ENCODE measurements at regions not wholly inside any gene's neighbourhood (a gene's known extent, or its start where the extent isn't known, plus 50 kb on each side); places are given as distances from the start of the nearest gene placed in this dataset.

DNA sequence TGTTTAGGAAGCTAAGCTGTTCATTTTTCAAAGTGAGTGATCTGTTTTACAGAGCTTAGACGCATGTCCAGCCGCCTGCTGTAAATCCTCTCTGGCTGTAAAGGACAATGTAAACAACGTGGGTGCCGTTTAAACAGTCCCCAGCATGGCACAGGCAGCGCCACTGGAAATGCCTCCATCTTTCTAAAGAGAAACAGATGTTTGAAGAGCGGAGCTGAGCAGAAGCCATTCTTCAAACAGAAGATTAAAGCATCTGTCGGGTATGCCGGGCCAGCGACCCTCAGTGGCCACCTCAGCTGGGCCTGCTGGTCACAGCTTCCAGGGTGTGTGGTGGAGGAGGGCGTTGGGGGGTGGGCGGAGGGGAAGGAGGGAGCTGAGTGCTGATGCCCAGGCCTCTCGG lies 138.6 kb downstream of the ERMARD start:
- no peak for DNase-seq (ENCODE audit: insufficient read length, low spot score)
- TF ChIP-seq POLR2AphosphoS5 (IDR thresholded peaks at IDR 0.05; ENCODE audit: low read depth, low read length) (no peak), POLR2A (IDR thresholded peaks at IDR 0.05; ENCODE audit: low read depth, low read length) (no peak), TAF1 (IDR thresholded peaks at IDR 0.05; ENCODE audit: low read depth, low read length) (no peak), SPI1 (IDR thresholded peaks at IDR 0.05; ENCODE audit: low read depth, low read length) (no peak), PAX5 (IDR thresholded peaks at IDR 0.05; ENCODE audit: insufficient read depth, low read length, severe bottlenecking) (no peak), POU2F2 (IDR thresholded peaks at IDR 0.05; ENCODE audit: low read depth, low read length) (no peak)
- FAIRE-seq, result no peak

GRCh38 chr6:169887529-169888140 lies 136.2 kb downstream of the ERMARD start:
- DNase-seq (ENCODE audit: insufficient read length, low spot score) (no peak), FAIRE-seq (no peak)
- TF ChIP-seq POLR2A (IDR thresholded peaks at IDR 0.05; ENCODE audit: low read depth, low read length) (no peak), PAX5 (IDR thresholded peaks at IDR 0.05; ENCODE audit: insufficient read depth, low read length, severe bottlenecking) (no peak), POU2F2 (IDR thresholded peaks at IDR 0.05; ENCODE audit: low read depth, low read length) (no peak), TAF1 (IDR thresholded peaks at IDR 0.05; ENCODE audit: low read depth, low read length) (no peak), SPI1 (IDR thresholded peaks at IDR 0.05; ENCODE audit: low read depth, low read length) (no peak), POLR2AphosphoS5 (IDR thresholded peaks at IDR 0.05; ENCODE audit: low read depth, low read length) (no peak)

DNA sequence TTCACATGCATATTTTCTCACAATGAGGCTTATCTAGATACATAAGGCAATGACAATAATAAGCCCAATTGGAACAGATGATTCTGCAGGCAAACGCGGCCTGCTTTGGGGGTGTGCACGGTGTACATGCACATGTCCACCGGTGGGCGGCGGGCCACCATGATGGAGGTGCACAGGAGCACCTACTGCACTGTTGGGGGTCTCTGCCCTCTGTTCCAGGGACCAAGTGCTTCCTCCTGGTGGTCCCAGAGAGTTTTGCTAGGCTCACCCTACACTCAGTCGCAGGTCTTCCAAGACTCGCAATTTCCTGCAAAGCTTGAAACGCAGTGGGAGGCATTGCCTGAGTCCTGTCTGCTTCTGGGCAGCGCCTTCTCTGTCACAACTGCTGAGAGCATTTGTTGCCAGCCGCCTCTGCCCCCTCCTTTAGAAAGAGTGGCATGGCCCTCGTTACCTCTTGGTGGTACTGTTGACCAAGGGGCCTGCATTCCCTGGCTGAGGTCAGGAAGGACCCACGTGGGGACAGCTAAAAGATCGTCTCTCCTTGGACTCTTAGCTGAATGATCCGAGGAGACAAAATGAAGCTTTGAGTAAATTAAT lies 135.3 kb downstream of the ERMARD start:
- DNase-seq (ENCODE audit: insufficient read length, low spot score), result no peak
- FAIRE-seq, result no peak
- TF ChIP-seq POLR2A (IDR thresholded peaks at IDR 0.05; ENCODE audit: low read depth, low read length), result no peak
- no peak for TF ChIP-seq TAF1 (IDR thresholded peaks at IDR 0.05; ENCODE audit: low read depth, low read length)
- no peak for TF ChIP-seq PAX5 (IDR thresholded peaks at IDR 0.05; ENCODE audit: insufficient read depth, low read length, severe bottlenecking)
- TF ChIP-seq POLR2AphosphoS5 (IDR thresholded peaks at IDR 0.05; ENCODE audit: low read depth, low read length), result no peak
- TF ChIP-seq SPI1 (IDR thresholded peaks at IDR 0.05; ENCODE audit: low read depth, low read length), result no peak
- no peak for TF ChIP-seq POU2F2 (IDR thresholded peaks at IDR 0.05; ENCODE audit: low read depth, low read length)

GRCh38 chr6:169885831-169886230 lies 134.4 kb downstream of the ERMARD start:
- TF ChIP-seq POU2F2 (IDR thresholded peaks at IDR 0.05; ENCODE audit: low read depth, low read length) (no peak), SPI1 (IDR thresholded peaks at IDR 0.05; ENCODE audit: low read depth, low read length) (no peak), POLR2A (IDR thresholded peaks at IDR 0.05; ENCODE audit: low read depth, low read length) (no peak), TAF1 (IDR thresholded peaks at IDR 0.05; ENCODE audit: low read depth, low read length) (no peak), POLR2AphosphoS5 (IDR thresholded peaks at IDR 0.05; ENCODE audit: low read depth, low read length) (no peak)
- DNase-seq (ENCODE audit: insufficient read length, low spot score) (no peak), FAIRE-seq (no peak)

DNA sequence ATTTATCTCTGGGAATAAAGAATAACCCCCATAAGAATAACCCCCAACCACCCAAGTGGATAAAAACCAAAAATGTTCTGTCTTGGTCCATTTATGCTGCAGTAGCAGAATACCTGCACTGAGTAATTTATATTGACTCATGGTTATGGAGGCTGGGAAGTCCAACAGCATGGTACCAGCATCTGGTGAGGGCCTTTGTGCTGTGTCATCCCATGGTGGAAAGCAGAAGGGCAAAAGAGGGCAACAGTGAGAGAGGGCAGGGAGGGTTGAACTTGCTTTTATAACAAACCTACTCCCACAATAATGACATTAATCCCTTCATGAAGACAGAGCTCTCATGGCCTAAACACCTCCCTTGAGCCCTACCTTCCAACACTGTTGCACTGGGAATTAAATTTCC lies 133.7 kb downstream of the ERMARD start:
- FAIRE-seq, result no peak
- TF ChIP-seq POLR2AphosphoS5 (IDR thresholded peaks at IDR 0.05; ENCODE audit: low read depth, low read length), result no peak
- no peak for TF ChIP-seq PAX5 (IDR thresholded peaks at IDR 0.05; ENCODE audit: insufficient read depth, low read length, severe bottlenecking)
- TF ChIP-seq POU2F2 (IDR thresholded peaks at IDR 0.05; ENCODE audit: low read depth, low read length), result no peak
- no peak for TF ChIP-seq TAF1 (IDR thresholded peaks at IDR 0.05; ENCODE audit: low read depth, low read length)
- TF ChIP-seq POLR2A (IDR thresholded peaks at IDR 0.05; ENCODE audit: low read depth, low read length), result no peak
- TF ChIP-seq SPI1 (IDR thresholded peaks at IDR 0.05; ENCODE audit: low read depth, low read length), result no peak
- no peak for DNase-seq (ENCODE audit: insufficient read length, low spot score)

DNA sequence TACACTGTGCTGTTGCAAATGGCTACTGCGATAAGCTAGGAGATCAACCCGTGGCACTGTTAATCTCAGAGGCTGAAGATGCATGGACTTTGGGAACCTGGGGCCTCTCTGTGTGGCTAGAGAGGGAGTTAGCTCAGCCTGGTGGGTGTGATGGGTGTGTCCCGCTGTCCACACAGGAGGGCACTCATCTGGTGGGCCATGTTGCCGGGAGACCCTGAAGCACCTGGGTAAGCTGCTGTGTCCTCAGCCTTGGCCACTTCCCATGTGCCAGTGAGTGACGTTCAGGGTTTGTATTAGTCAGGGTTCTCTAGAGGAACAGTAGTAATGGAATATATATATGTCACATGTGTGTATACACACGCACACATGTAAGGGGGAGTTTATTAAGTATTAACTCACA lies 132.7 kb downstream of the ERMARD start:
- FAIRE-seq (no peak), DNase-seq (ENCODE audit: insufficient read length, low spot score) (no peak)
- TF ChIP-seq PAX5 (IDR thresholded peaks at IDR 0.05; ENCODE audit: insufficient read depth, low read length, severe bottlenecking), result no peak
- no peak for TF ChIP-seq POLR2A (IDR thresholded peaks at IDR 0.05; ENCODE audit: low read depth, low read length)
- no peak for TF ChIP-seq POU2F2 (IDR thresholded peaks at IDR 0.05; ENCODE audit: low read depth, low read length)
- TF ChIP-seq POLR2AphosphoS5 (IDR thresholded peaks at IDR 0.05; ENCODE audit: low read depth, low read length), result no peak
- no peak for TF ChIP-seq TAF1 (IDR thresholded peaks at IDR 0.05; ENCODE audit: low read depth, low read length)
- TF ChIP-seq SPI1 (IDR thresholded peaks at IDR 0.05; ENCODE audit: low read depth, low read length), result no peak

DNA sequence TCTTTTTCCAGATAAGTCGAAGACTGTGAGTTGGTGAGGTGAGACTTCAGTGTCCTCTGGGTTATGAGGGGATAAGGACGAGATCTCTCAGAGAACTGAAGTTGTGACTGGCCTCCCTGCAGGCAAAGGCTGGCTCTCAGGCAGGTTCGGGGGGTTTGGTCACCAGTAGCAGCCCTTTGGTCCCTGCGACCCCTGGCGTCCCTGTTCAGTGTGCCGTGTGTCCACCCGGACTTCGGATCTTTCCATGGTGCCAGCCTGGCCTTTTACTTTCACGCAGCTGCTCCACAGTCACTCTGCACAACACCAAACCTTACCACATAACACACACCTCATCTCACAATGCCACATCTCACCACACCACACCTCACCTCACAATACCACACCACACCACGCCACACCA lies 131.9 kb downstream of the ERMARD start:
- DNase-seq (ENCODE audit: insufficient read length, low spot score) (no peak), FAIRE-seq (no peak)

GRCh38 chr6:169881976-169882375 lies 130.6 kb downstream of the ERMARD start:
- FAIRE-seq (no peak), DNase-seq (ENCODE audit: insufficient read length, low spot score) (no peak)
- no peak for TF ChIP-seq POLR2AphosphoS5 (IDR thresholded peaks at IDR 0.05; ENCODE audit: low read depth, low read length)
- no peak for TF ChIP-seq POLR2A (IDR thresholded peaks at IDR 0.05; ENCODE audit: low read depth, low read length)
- TF ChIP-seq PAX5 (IDR thresholded peaks at IDR 0.05; ENCODE audit: insufficient read depth, low read length, severe bottlenecking), result no peak
- TF ChIP-seq TAF1 (IDR thresholded peaks at IDR 0.05; ENCODE audit: low read depth, low read length), result no peak
- no peak for TF ChIP-seq SPI1 (IDR thresholded peaks at IDR 0.05; ENCODE audit: low read depth, low read length)

More for the DNA sequence above, 131.9 kb downstream of the ERMARD start:
- no peak for TF ChIP-seq POLR2A (IDR thresholded peaks at IDR 0.05; ENCODE audit: low read depth, low read length)

GRCh38 chr6:169881398-169881797 lies 130.0 kb downstream of the ERMARD start:
- TF ChIP-seq POLR2AphosphoS5 (IDR thresholded peaks at IDR 0.05; ENCODE audit: low read depth, low read length), result no peak
- TF ChIP-seq POLR2A (IDR thresholded peaks at IDR 0.05; ENCODE audit: low read depth, low read length), result no peak
- no peak for TF ChIP-seq TAF1 (IDR thresholded peaks at IDR 0.05; ENCODE audit: low read depth, low read length)
- no peak for TF ChIP-seq POU2F2 (IDR thresholded peaks at IDR 0.05; ENCODE audit: low read depth, low read length)
- no peak for TF ChIP-seq SPI1 (IDR thresholded peaks at IDR 0.05; ENCODE audit: low read depth, low read length)
- no peak for TF ChIP-seq PAX5 (IDR thresholded peaks at IDR 0.05; ENCODE audit: insufficient read depth, low read length, severe bottlenecking)
- DNase-seq (ENCODE audit: insufficient read length, low spot score) (no peak), FAIRE-seq (no peak)

DNA sequence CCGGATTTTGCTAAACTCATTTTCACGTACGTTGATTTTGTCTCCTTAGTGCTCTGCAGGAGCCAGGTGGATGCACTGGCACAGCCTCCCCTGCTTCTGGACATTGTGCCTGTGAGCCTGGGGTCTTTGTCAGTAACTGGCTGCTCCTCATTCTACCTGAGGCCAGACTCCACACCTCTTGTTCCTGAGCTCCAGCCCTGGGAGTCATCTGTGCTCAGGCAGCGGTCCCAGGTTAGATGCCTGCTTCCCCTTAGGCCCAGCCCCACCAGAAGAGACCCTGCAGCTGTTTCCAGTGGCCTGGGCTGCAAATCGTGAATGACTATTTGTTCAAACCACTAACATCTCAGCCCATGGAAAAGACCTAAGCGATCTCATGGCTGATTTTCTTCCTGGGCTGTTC lies 129.1 kb downstream of the ERMARD start:
- FAIRE-seq (no peak), DNase-seq (ENCODE audit: insufficient read length, low spot score) (no peak)
- no peak for TF ChIP-seq SPI1 (IDR thresholded peaks at IDR 0.05; ENCODE audit: low read depth, low read length)
- TF ChIP-seq TAF1 (IDR thresholded peaks at IDR 0.05; ENCODE audit: low read depth, low read length), result no peak
- no peak for TF ChIP-seq POLR2AphosphoS5 (IDR thresholded peaks at IDR 0.05; ENCODE audit: low read depth, low read length)
- no peak for TF ChIP-seq PAX5 (IDR thresholded peaks at IDR 0.05; ENCODE audit: insufficient read depth, low read length, severe bottlenecking)
- no peak for TF ChIP-seq POU2F2 (IDR thresholded peaks at IDR 0.05; ENCODE audit: low read depth, low read length)
- no peak for TF ChIP-seq POLR2A (IDR thresholded peaks at IDR 0.05; ENCODE audit: low read depth, low read length)
